IMR-90 (cell line): ENCODE measurements at regions not wholly inside any gene's neighbourhood (a gene's known extent, or its start where the extent isn't known, plus 50 kb on each side); places are given as distances from the start of the nearest gene placed in this dataset.
A peak's percentile ranks its signal among the peaks of the same experiment; 100 is the strongest.

Experiments
- ATAC-seq: fragments of 200-7000 bp; cut with Tn5 transposase; 2 replicates; pipeline ENCODE4 v1.9.1; 2020; ENCODE audit warnings: low read depth, mild to moderate bottlenecking, moderate library complexity
- BruUV-seq: library from RNA; stranded (reverse); fragments of 400-500 nt; replicated peaks from 2 replicates; lab custom pipeline; 2021; lab: Mats Ljungman, UMichigan
- CTCF ChIA-PET: fragments of 300-600 bp; formaldehyde crosslinking; extraction: SDS; loops from one replicate; lab custom pipeline; 2021; ENCODE audit warnings: antibody characterized with exemption; lab: Yijun Ruan, JAX
- POLR2A ChIA-PET: fragments of 300-600 bp; sonication (Branson Sonifier 250); formaldehyde crosslinking; loops from one replicate; lab custom pipeline; 2022; ENCODE audit warnings: antibody characterized with exemption; ENCODE audit not compliant: unreplicated experiment; lab: Charles Lee
- DNase-seq: peaks from one replicate; pipeline ENCODE4 v3.0.0; 2013
- H2AFZ ChIP-seq: replicated peaks from 2 replicates; pipeline ENCODE3; 2013; ENCODE audit warnings: low read length, mild to moderate bottlenecking; ENCODE audit not compliant: poor library complexity
- H2AK5ac ChIP-seq: 2 replicates; pipeline ENCODE4 v1.6.1; 2013; ENCODE audit warnings: low read depth, low read length, inconsistent platforms
- H2AK9ac ChIP-seq: replicated peaks from 2 replicates; pipeline ENCODE3; 2013; ENCODE audit warnings: mild to moderate bottlenecking, low read depth, low read length, moderate library complexity; ENCODE audit not compliant: poor library complexity
- H2BK120ac ChIP-seq: 2 replicates; pipeline ENCODE4 v1.6.1; 2013; ENCODE audit warnings: low read depth, low read length, inconsistent platforms
- H2BK15ac ChIP-seq: 3 replicates; pipeline ENCODE4 v1.6.1; 2013; ENCODE audit warnings: low read depth, low read length, inconsistent platforms
- H2BK20ac ChIP-seq: 2 replicates; pipeline ENCODE4 v1.6.1; 2013; ENCODE audit warnings: low read depth, mild to moderate bottlenecking, inconsistent platforms, low read length, moderate library complexity
- H2BK5ac ChIP-seq: 2 replicates; pipeline ENCODE4 v1.6.1; 2013; ENCODE audit warnings: mild to moderate bottlenecking, low read depth, low read length, inconsistent platforms; ENCODE audit not compliant: poor library complexity, severe bottlenecking
- H3K14ac ChIP-seq: replicated peaks from 2 replicates; pipeline ENCODE4 v1.6.1; 2013; ENCODE audit warnings: low read depth, low read length, inconsistent platforms
- H3K18ac ChIP-seq: 2 replicates; pipeline ENCODE4 v1.6.1; 2013; ENCODE audit warnings: low read depth, low read length, control low read depth
- H3K23ac ChIP-seq: 2 replicates; pipeline ENCODE4 v1.6.1; 2013; ENCODE audit warnings: low read depth, low read length, inconsistent platforms
- H3K27ac ChIP-seq: 2 replicates; pipeline ENCODE4 v1.5.1; 2013; ENCODE audit warnings: mild to moderate bottlenecking, control low read depth, low read length; ENCODE audit not compliant: insufficient read depth
- H3K27me3 ChIP-seq: 2 replicates; pipeline ENCODE4 v1.6.1; 2013; ENCODE audit warnings: low read length; ENCODE audit not compliant: control insufficient read depth, insufficient read depth
- H3K36me3 ChIP-seq: 2 replicates; pipeline ENCODE4 v1.6.1; 2013; ENCODE audit warnings: low read length, mixed read lengths; ENCODE audit not compliant: control insufficient read depth, insufficient read depth
- H3K4ac ChIP-seq: 2 replicates; pipeline ENCODE4 v1.6.1; 2013; ENCODE audit warnings: low read depth, low read length, inconsistent platforms
- H3K4me1 ChIP-seq: 2 replicates; pipeline ENCODE4 v1.6.1; 2013; ENCODE audit warnings: low read length, mixed read lengths; ENCODE audit not compliant: control insufficient read depth, insufficient read depth
- H3K4me2 ChIP-seq: 2 replicates; pipeline ENCODE4 v1.6.1; 2013; ENCODE audit warnings: low read depth, mild to moderate bottlenecking, control low read depth, low read length, moderate library complexity
- H3K4me3 ChIP-seq: 2 replicates; pipeline ENCODE4 v1.5.1; 2013; ENCODE audit warnings: low read depth, mild to moderate bottlenecking, control low read depth, low read length, moderate library complexity; ENCODE audit not compliant: insufficient read depth
- H3K56ac ChIP-seq: 2 replicates; pipeline ENCODE4 v1.6.1; 2013; ENCODE audit warnings: low read length, inconsistent platforms; ENCODE audit not compliant: insufficient read depth; ENCODE audit errors: extremely low read depth
- H3K79me1 ChIP-seq, 2 experiments: 2 replicates each; pipeline ENCODE4 v1.6.1; 2013; ENCODE audit warnings: low read length in 2 of 2, inconsistent platforms in 1 of 2, low read depth in 1 of 2
- H3K9ac ChIP-seq: 2 replicates; pipeline ENCODE4 v1.6.1; 2013; ENCODE audit warnings: low read depth, low read length, control low read depth
- H3K9me1 ChIP-seq: 2 replicates; pipeline ENCODE4 v1.6.1; 2013; ENCODE audit warnings: low read length, inconsistent platforms; ENCODE audit not compliant: insufficient read depth
- H3K9me3 ChIP-seq: 2 replicates; pipeline ENCODE4 v1.6.1; 2013; ENCODE audit warnings: low read length; ENCODE audit not compliant: control insufficient read depth, insufficient read depth
- H4K20me1 ChIP-seq: 2 replicates; pipeline ENCODE4 v1.6.1; 2013; ENCODE audit warnings: low read length, inconsistent platforms; ENCODE audit not compliant: insufficient read depth
- H4K5ac ChIP-seq: 2 replicates; pipeline ENCODE4 v1.6.1; 2013; ENCODE audit warnings: mild to moderate bottlenecking, low read depth, low read length, control low read depth
- H4K8ac ChIP-seq, 2 experiments: 2 replicates each; pipeline ENCODE4 v1.6.1; 2013; ENCODE audit warnings: low read depth in 2 of 2, low read length in 2 of 2, control low read depth in 1 of 2, inconsistent platforms in 1 of 2
- H4K91ac ChIP-seq: 2 replicates; pipeline ENCODE4 v1.6.1; 2013; ENCODE audit warnings: low read depth, low read length, inconsistent platforms; ENCODE audit not compliant: insufficient read depth
- BHLHE40 ChIP-seq: fragments of 150-350 bp; IDR thresholded peaks from 2 replicates; pipeline ENCODE4 v1.6.1; 2016; ENCODE audit warnings: mild to moderate bottlenecking, low read depth, low read length
- CEBPB ChIP-seq: IDR thresholded peaks from 2 replicates; pipeline ENCODE4 v1.6.1; 2012; ENCODE audit warnings: low read depth, low read length, improper control_type of control experiment
- CHD1 ChIP-seq: IDR thresholded peaks from 2 replicates; pipeline ENCODE4 v1.6.1; 2012; ENCODE audit warnings: low read depth, low read length, improper control_type of control experiment
- FOS ChIP-seq: fragments of 150-350 bp; IDR thresholded peaks from 2 replicates; pipeline ENCODE4 v1.6.1; 2016; ENCODE audit warnings: low read depth, low read length
- MAFK ChIP-seq: IDR thresholded peaks from 2 replicates; pipeline ENCODE4 v1.6.1; 2012; ENCODE audit warnings: low read depth, low read length, improper control_type of control experiment
- MAZ ChIP-seq: IDR thresholded peaks from 2 replicates; pipeline ENCODE4 v1.6.1; 2012; ENCODE audit warnings: low read depth, mild to moderate bottlenecking, low read length, improper control_type of control experiment, moderate library complexity, borderline replicate concordance
- MXI1 ChIP-seq: IDR thresholded peaks from 2 replicates; pipeline ENCODE4 v1.6.1; 2012; ENCODE audit warnings: low read depth, mild to moderate bottlenecking, low read length, moderate library complexity, borderline replicate concordance
- NFE2L2 ChIP-seq: fragments of 150-350 bp; IDR thresholded peaks from 2 replicates; pipeline ENCODE4 v1.6.1; 2016; ENCODE audit warnings: low read depth, mild to moderate bottlenecking, low read length
- POLR2A ChIP-seq: IDR thresholded peaks from 2 replicates; pipeline ENCODE4 v1.6.1; 2012; ENCODE audit warnings: mild to moderate bottlenecking, low read depth, low read length
- RCOR1 ChIP-seq: IDR thresholded peaks from 2 replicates; pipeline ENCODE4 v1.6.1; 2012; ENCODE audit warnings: mild to moderate bottlenecking, low read length, improper control_type of control experiment; ENCODE audit not compliant: insufficient replicate concordance
- RFX5 ChIP-seq: IDR thresholded peaks from 2 replicates; pipeline ENCODE4 v1.8.0; 2012; ENCODE audit warnings: low read depth, mild to moderate bottlenecking, low read length, moderate library complexity
- SMC3 ChIP-seq: fragments of 150-350 bp; IDR thresholded peaks from 2 replicates; pipeline ENCODE4 v1.6.1; 2016; ENCODE audit warnings: low read depth, mild to moderate bottlenecking, antibody characterized with exemption, low read length, moderate library complexity
- dilution Hi-C: fragments of 300-500 bp; cut with HindIII; formaldehyde crosslinking; loops from one replicate; pipeline ENCODE4 v1.14.3; 2018; ENCODE audit warnings: low sequenced_read_pairs; ENCODE audit not compliant: unreplicated experiment
- in situ Hi-C: fragments of 300-500 bp; cut with MboI; formaldehyde crosslinking; loops from 3 replicates; pipeline ENCODE4 v1.14.3; 2019; ENCODE audit warnings: low sequenced_read_pairs, inconsistent platforms, mixed read lengths
- intact Hi-C: fragments of 100-400 bp; cut with micrococcal nuclease; formaldehyde crosslinking; loops from 2 replicates; pipeline ENCODE4 v1.10.0; 2022
- TF ChIP-seq, protein P1 (sequence below): fragments of 150-350 bp; IDR thresholded peaks from 2 replicates; pipeline ENCODE4 v1.6.1; 2016; ENCODE audit warnings: low read depth, mild to moderate bottlenecking, low read length, moderate library complexity, borderline replicate concordance
- TF ChIP-seq, protein P2 (sequence below): fragments of 150-350 bp; IDR thresholded peaks from 2 replicates; pipeline ENCODE4 v1.6.1; 2017; ENCODE audit warnings: mild to moderate bottlenecking, antibody characterized with exemption, low read length, low read depth
- TF ChIP-seq, protein P3 (sequence below): conservative IDR thresholded peaks from 2 replicates; pipeline ENCODE4 v1.5.1; 2012; ENCODE audit warnings: mild to moderate bottlenecking, low read depth, low read length, improper control_type of control experiment

DNA sequence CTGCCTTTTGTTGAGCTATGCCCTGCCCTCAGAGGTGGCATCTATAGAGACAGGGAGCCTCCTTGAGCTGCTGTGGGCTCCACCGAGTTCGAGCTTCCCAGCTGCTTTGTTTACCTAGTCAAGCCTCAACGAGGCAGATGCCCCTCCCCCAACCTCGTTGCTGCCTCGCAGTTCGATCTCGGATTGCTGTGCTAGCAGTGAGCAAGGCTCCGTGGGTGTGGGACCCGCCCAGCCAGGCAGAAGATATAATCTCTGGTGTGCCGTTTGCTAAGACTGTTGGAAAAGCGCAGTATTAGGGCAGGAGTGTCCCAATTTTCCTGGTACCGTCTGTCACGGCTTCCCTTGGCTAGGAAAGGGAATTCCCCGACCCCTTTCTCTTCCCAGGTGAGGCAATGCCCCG is 88.4 kb upstream of the CDK6 start (continued):
- TF ChIP-seq SMC3 (no peak), MAFK (no peak), FOS (no peak), CEBPB (no peak), CHD1 (no peak)

DNA sequence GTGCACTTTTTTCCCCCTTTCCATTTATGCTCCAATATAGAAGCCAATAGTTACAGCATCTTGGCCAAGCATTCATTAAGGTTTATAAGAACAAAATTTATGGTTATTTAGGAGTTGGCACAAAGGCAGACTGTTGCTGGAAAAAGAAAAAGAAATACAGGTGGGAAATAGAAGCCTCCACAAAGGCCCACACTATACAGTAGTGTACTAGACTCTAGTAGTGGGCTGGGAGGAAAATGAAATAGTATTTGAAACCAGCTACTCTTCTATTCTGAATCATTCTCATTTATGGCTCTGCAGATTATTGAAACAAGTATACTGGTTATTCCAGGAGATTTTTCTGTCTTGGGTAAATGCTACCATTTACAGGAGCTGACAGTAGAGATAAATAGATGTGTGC is 80.9 kb upstream of the CDK6 start:
- no peaks in the 10 kb centered on the region for H4K20me1 ChIP-seq
- POLR2A ChIA-PET = interaction anchor here (0.6 kb wide), 1 partner anchor 305 kb away, joined by 4 read pairs; no protein-coding TSS in a partner anchor
- H3K4ac ChIP-seq = no peak overlapping the region
- no peak overlapping the region for H2BK15ac ChIP-seq
- ATAC-seq (no peak), DNase-seq (no peak)
- H3K23ac ChIP-seq = no peak overlapping the region
- peak overlapping the region; percentile 36; the same call in 1 of the 2 replicates for H3K4me2 ChIP-seq
- H3K9me1 ChIP-seq = no peaks in the 10 kb centered on the region
- no peaks in the 10 kb centered on the region for H3K27me3 ChIP-seq
- H3K14ac ChIP-seq = no peak overlapping the region
- H3K4me1 ChIP-seq = peaks cover 4% of the 10 kb centered on the region
- in situ Hi-C loops = no loop called here
- no peak overlapping the region; the same call in 1 of the 2 replicates for H4K5ac ChIP-seq
- no TSS peak for BruUV-seq
- H3K36me3 ChIP-seq = no peaks in the 10 kb centered on the region
- no peak overlapping the region for H4K8ac ChIP-seq
- H3K9me3 ChIP-seq = no peaks in the 10 kb centered on the region
- H4K91ac ChIP-seq = no peak overlapping the region
- H3K27ac ChIP-seq = no peak overlapping the region
- no peak overlapping the region; the same call in 1 of the 2 replicates for H2BK120ac ChIP-seq
- dilution Hi-C loops = no loop called here
- no peak overlapping the region for H3K56ac ChIP-seq
- H2AK5ac ChIP-seq = no peak overlapping the region
- H2AFZ ChIP-seq = no peak overlapping the region
- CTCF ChIA-PET = interaction anchor here (0.5 kb wide), 1 partner anchor 32 kb away, joined by 3 read pairs; no protein-coding TSS in a partner anchor
- H3K18ac ChIP-seq = no peak overlapping the region
- no peak overlapping the region for H2AK9ac ChIP-seq
- no peak overlapping the region for H2BK5ac ChIP-seq
- intact Hi-C loops = no loop called here
- H2BK20ac ChIP-seq = no peak overlapping the region
- TF ChIP-seq, protein P1, sequence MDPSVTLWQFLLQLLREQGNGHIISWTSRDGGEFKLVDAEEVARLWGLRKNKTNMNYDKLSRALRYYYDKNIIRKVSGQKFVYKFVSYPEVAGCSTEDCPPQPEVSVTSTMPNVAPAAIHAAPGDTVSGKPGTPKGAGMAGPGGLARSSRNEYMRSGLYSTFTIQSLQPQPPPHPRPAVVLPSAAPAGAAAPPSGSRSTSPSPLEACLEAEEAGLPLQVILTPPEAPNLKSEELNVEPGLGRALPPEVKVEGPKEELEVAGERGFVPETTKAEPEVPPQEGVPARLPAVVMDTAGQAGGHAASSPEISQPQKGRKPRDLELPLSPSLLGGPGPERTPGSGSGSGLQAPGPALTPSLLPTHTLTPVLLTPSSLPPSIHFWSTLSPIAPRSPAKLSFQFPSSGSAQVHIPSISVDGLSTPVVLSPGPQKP = no peak
- TF ChIP-seq MAFK (no peak), BHLHE40 (no peak), POLR2A (no peak), NFE2L2 (no peak), MAZ (no peak), CHD1 (no peak), SMC3 (no peak), MXI1 (no peak), FOS (no peak), RCOR1 (no peak), RFX5 (no peak)
- TF ChIP-seq, protein P2, sequence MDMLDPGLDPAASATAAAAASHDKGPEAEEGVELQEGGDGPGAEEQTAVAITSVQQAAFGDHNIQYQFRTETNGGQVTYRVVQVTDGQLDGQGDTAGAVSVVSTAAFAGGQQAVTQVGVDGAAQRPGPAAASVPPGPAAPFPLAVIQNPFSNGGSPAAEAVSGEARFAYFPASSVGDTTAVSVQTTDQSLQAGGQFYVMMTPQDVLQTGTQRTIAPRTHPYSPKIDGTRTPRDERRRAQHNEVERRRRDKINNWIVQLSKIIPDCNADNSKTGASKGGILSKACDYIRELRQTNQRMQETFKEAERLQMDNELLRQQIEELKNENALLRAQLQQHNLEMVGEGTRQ = no peak
- TF ChIP-seq, protein P3, sequence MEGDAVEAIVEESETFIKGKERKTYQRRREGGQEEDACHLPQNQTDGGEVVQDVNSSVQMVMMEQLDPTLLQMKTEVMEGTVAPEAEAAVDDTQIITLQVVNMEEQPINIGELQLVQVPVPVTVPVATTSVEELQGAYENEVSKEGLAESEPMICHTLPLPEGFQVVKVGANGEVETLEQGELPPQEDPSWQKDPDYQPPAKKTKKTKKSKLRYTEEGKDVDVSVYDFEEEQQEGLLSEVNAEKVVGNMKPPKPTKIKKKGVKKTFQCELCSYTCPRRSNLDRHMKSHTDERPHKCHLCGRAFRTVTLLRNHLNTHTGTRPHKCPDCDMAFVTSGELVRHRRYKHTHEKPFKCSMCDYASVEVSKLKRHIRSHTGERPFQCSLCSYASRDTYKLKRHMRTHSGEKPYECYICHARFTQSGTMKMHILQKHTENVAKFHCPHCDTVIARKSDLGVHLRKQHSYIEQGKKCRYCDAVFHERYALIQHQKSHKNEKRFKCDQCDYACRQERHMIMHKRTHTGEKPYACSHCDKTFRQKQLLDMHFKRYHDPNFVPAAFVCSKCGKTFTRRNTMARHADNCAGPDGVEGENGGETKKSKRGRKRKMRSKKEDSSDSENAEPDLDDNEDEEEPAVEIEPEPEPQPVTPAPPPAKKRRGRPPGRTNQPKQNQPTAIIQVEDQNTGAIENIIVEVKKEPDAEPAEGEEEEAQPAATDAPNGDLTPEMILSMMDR = no peak
- no peak overlapping the region for H3K4me3 ChIP-seq
- H3K9ac ChIP-seq = no peak overlapping the region
- no peaks in the 10 kb centered on the region for H3K79me1 ChIP-seq
